SIG-M5 treated with dmso at 0.1 percent for 504 hours (cell line): ENCODE measurements at regions not wholly inside any gene's neighbourhood (a gene's known extent, or its start where the extent isn't known, plus 50 kb on each side); places are given as distances from the start of the nearest gene placed in this dataset.

Experiments
- DNase-seq: peaks from one replicate; lab custom pipeline; 2025; ENCODE audit not compliant: unreplicated experiment; lab: John Stamatoyannopoulos, UW

GRCh38 chr14:98056946-98057345 is 1215.1 kb downstream of the BCL11B start:
- no peak for DNase-seq

- no peak for DNase-seq
Observed at GRCh38 chr14:98059106-98059505, 1212.9 kb downstream of the BCL11B start.

- no peak for DNase-seq
Observed at GRCh38 chr14:98062083-98062482, 1209.9 kb downstream of the BCL11B start.

GRCh38 chr14:98069712-98070171 is 1202.3 kb downstream of the BCL11B start:
- peak; percentile 32 for DNase-seq

- DNase-seq: no peak
Observed at GRCh38 chr14:98070536-98070935, 1201.5 kb downstream of the BCL11B start.

- DNase-seq: no peak
Observed at GRCh38 chr14:98074111-98074510, 1197.9 kb downstream of the BCL11B start.

- DNase-seq: no peak
Observed at GRCh38 chr14:98077176-98077575, 1194.8 kb downstream of the BCL11B start.

- no peak for DNase-seq
Observed at GRCh38 chr14:98082833-98083232, 1189.2 kb downstream of the BCL11B start.

- no peak for DNase-seq
Observed at GRCh38 chr14:98085751-98086150, 1186.2 kb downstream of the BCL11B start.

GRCh38 chr14:98093111-98093510 is 1178.9 kb downstream of the BCL11B start:
- no peak for DNase-seq

GRCh38 chr14:98099527-98099926 is 1172.5 kb downstream of the BCL11B start:
- DNase-seq: no peak

- no peak for DNase-seq
Observed at GRCh38 chr14:98101323-98101722, 1170.7 kb downstream of the BCL11B start.

GRCh38 chr14:98103705-98104104 is 1168.3 kb downstream of the BCL11B start:
- no peak for DNase-seq

GRCh38 chr14:98109326-98109725 is 1162.7 kb downstream of the BCL11B start:
- DNase-seq: no peak

- no peak for DNase-seq
Observed at GRCh38 chr14:98112194-98112780, 1159.7 kb downstream of the BCL11B start.

- no peak for DNase-seq
Observed at GRCh38 chr14:98114122-98114895, 1157.7 kb downstream of the BCL11B start.

- DNase-seq: no peak
Observed at GRCh38 chr14:98114946-98115345, 1157.1 kb downstream of the BCL11B start.

- no peak for DNase-seq
Observed at GRCh38 chr14:98118749-98119148, 1153.2 kb downstream of the BCL11B start.

GRCh38 chr14:98119739-98120138 is 1152.3 kb downstream of the BCL11B start:
- DNase-seq: no peak

GRCh38 chr14:98120831-98121464 is 1151.0 kb downstream of the BCL11B start:
- no peak for DNase-seq

GRCh38 chr14:98122527-98122926 is 1149.5 kb downstream of the BCL11B start:
- DNase-seq: no peak

- no peak for DNase-seq
Observed at GRCh38 chr14:98130691-98131090, 1141.3 kb downstream of the BCL11B start.
